Endothelial cell of umbilical vein (primary cell): ENCODE measurements at regions not wholly inside any gene's neighbourhood (a gene's known extent, or its start where the extent isn't known, plus 50 kb on each side); places are given as distances from the start of the nearest gene placed in this dataset.

Experiments
- BruUV-seq: library from RNA; stranded (reverse); fragments of 400-500 nt; replicated peaks from 2 replicates; lab custom pipeline; 2021; lab: Mats Ljungman, UMichigan
- CTCF ChIA-PET: fragments of 300-600, 350-600 bp; sonication (Branson Sonifier 250); formaldehyde crosslinking; loops from one replicate; lab custom pipeline; 2021; ENCODE audit warnings: antibody characterized with exemption, inconsistent platforms; lab: Charles Lee
- POLR2A ChIA-PET: fragments of 300-600, 350-600 bp; sonication (Branson Sonifier 250); formaldehyde crosslinking; loops from one replicate; lab custom pipeline; 2021; ENCODE audit warnings: antibody characterized with exemption, inconsistent platforms; lab: Charles Lee
- DNase-seq: peaks from one replicate; pipeline ENCODE4 v3.0.0-alpha.2; 2011; ENCODE audit warnings: low read depth, low spot score
- FAIRE-seq: peaks from 2 replicates; lab custom pipeline; 2011; peaks lifted over from hg19 to GRCh38; lab: Jason Lieb, UNC
- H2AFZ ChIP-seq: 2 replicates; pipeline ENCODE4 v1.6.0; 2012; ENCODE audit warnings: low read depth, low read length, control low read depth, inconsistent platforms
- H3K27ac ChIP-seq: 2 replicates; pipeline ENCODE4 v1.5.1; 2011; ENCODE audit warnings: low read depth, mild to moderate bottlenecking, control low read depth, low read length, moderate library complexity; ENCODE audit not compliant: insufficient read depth
- H3K27me3 ChIP-seq, 2 experiments: 2 replicates each; pipeline versions ENCODE4 v1.6.0 to v1.6.1; 2011; ENCODE audit warnings: low read length in 2 of 2, mixed read lengths in 1 of 2; ENCODE audit not compliant: control insufficient read depth in 2 of 2, insufficient read depth in 2 of 2
- H3K36me3 ChIP-seq, 2 experiments: 2 replicates in 1 of 2; 3 replicates in 1 of 2; pipeline ENCODE4 v1.5.1; 2011; ENCODE audit warnings: low read length in 2 of 2, mild to moderate bottlenecking in 1 of 2, moderate library complexity in 1 of 2; ENCODE audit not compliant: control insufficient read depth in 2 of 2, insufficient read depth in 2 of 2; ENCODE audit errors: extremely low read depth in 1 of 2
- H3K4me1 ChIP-seq: 3 replicates; pipeline ENCODE4 v1.5.1; 2011; ENCODE audit warnings: mild to moderate bottlenecking, low read length; ENCODE audit not compliant: control insufficient read depth, insufficient read depth; ENCODE audit errors: extremely low read depth
- H3K4me2 ChIP-seq: 2 replicates; pipeline ENCODE4 v1.6.1; 2011; ENCODE audit warnings: low read length, control low read depth, mixed read lengths; ENCODE audit not compliant: insufficient read depth
- H3K4me3 ChIP-seq, 3 experiments: fragments of 200-600 bp in 1 of 3; sonication (generic), shearing (Covaris generic) in 1 of 3; replicated peaks in 1 of 3; 2 replicates each; pipeline ENCODE4 v1.5.1; 2011 to 2016; ENCODE audit warnings: control low read depth in 3 of 3, low read length in 3 of 3, mild to moderate bottlenecking in 2 of 3, inconsistent platforms in 1 of 3, low read depth in 1 of 3, moderate library complexity in 1 of 3; ENCODE audit not compliant: insufficient read depth in 1 of 3
- H3K79me2 ChIP-seq: 2 replicates; pipeline ENCODE4 v1.6.0; 2012; ENCODE audit warnings: low read length, inconsistent platforms; ENCODE audit not compliant: control insufficient read depth, insufficient read depth
- H3K9ac ChIP-seq: replicated peaks from 2 replicates; pipeline ENCODE3; 2011; ENCODE audit warnings: low read length, control low read depth; ENCODE audit not compliant: insufficient read depth; ENCODE audit errors: extremely low read depth
- H3K9me1 ChIP-seq: replicated peaks from 3 replicates; pipeline ENCODE4 v1.6.0; 2011; ENCODE audit warnings: mild to moderate bottlenecking, low read length; ENCODE audit not compliant: control insufficient read depth, insufficient read depth; ENCODE audit errors: extremely low read depth
- H3K9me3 ChIP-seq: replicated peaks from 2 replicates; pipeline ENCODE4 v1.5.1; 2012; ENCODE audit warnings: low read length, inconsistent platforms; ENCODE audit not compliant: control insufficient read depth, insufficient read depth
- H4K20me1 ChIP-seq: replicated peaks from 2 replicates; pipeline ENCODE3; 2011; ENCODE audit warnings: mild to moderate bottlenecking, low read length; ENCODE audit not compliant: control insufficient read depth, insufficient read depth; ENCODE audit errors: extremely low read depth
- CTCF ChIP-seq, 2 donors: IDR thresholded peaks; 1 replicate in 1 of 2; 2 replicates in 1 of 2; pipeline ENCODE4 v1.5.1; 2011; ENCODE audit warnings: low read length in 2 of 2, mild to moderate bottlenecking in 2 of 2, moderate library complexity in 2 of 2, control low read depth in 1 of 2, inconsistent platforms in 1 of 2, low read depth in 1 of 2; ENCODE audit not compliant: insufficient read depth in 1 of 2; ENCODE audit errors: extremely low read depth in 1 of 2
- EZH2 ChIP-seq: IDR thresholded peaks from 2 replicates; pipeline ENCODE4 v1.6.1; 2012; ENCODE audit warnings: borderline replicate concordance, low read depth, mild to moderate bottlenecking, moderate library complexity, low read length, inconsistent platforms; ENCODE audit not compliant: severe bottlenecking
- JUN ChIP-seq: IDR thresholded peaks from 2 replicates; pipeline ENCODE4 v1.6.1; 2011; ENCODE audit warnings: borderline replicate concordance, low read depth; ENCODE audit not compliant: insufficient read length, insufficient read depth
- MAX ChIP-seq: IDR thresholded peaks from 2 replicates; pipeline ENCODE4 v1.6.1; 2011; ENCODE audit not compliant: insufficient read depth, insufficient read length
- MYC ChIP-seq: IDR thresholded peaks from one replicate; pipeline ENCODE4 v1.6.1; 2011; ENCODE audit warnings: mild to moderate bottlenecking, low read depth, low read length
- POLR2A ChIP-seq: IDR thresholded peaks from 2 replicates; pipeline ENCODE4 v1.6.1; 2012; ENCODE audit warnings: low read depth, mild to moderate bottlenecking, control low read depth, low read length
- POLR2AphosphoS5 ChIP-seq: IDR thresholded peaks from 2 replicates; pipeline ENCODE4 v1.6.1; 2012; ENCODE audit warnings: low read depth, mild to moderate bottlenecking, control low read depth, low read length, moderate library complexity; ENCODE audit not compliant: insufficient read depth
- dilution Hi-C: fragments of 300-500 bp; cut with MboI; formaldehyde crosslinking; loops from one replicate; pipeline ENCODE4 v1.15.0; 2019; ENCODE audit warnings: low sequenced_read_pairs; ENCODE audit not compliant: extremely low pct_ligation_motif_present
- intact Hi-C: fragments of 100-400 bp; cut with micrococcal nuclease; formaldehyde crosslinking; loops from one replicate; pipeline ENCODE4 v1.10.0; 2022

GRCh38 chr3:194275721-194276120 is 75.4 kb downstream of the CPN2 start:
- dilution Hi-C loops = no loop called here
- no peak overlapping the region for H3K4me3 ChIP-seq
- H4K20me1 ChIP-seq = no peaks in the 10 kb centered on the region
- H3K27me3 ChIP-seq = no peaks in the 10 kb centered on the region
- no peaks in the 10 kb centered on the region for H3K36me3 ChIP-seq
- H3K9me1 ChIP-seq = no peaks in the 10 kb centered on the region
- TF ChIP-seq JUN (no peak), POLR2AphosphoS5 (no peak), MYC (no peak)
- no peak overlapping the region for H3K4me2 ChIP-seq
- POLR2A ChIA-PET = no interaction called here
- no peaks in the 10 kb centered on the region for H3K9me3 ChIP-seq
- no peaks in the 10 kb centered on the region for H3K79me2 ChIP-seq
- FAIRE-seq (no peak), DNase-seq (no peak)
- BruUV-seq = no TSS peak
- no peak overlapping the region for H3K27ac ChIP-seq
- no peak overlapping the region for H2AFZ ChIP-seq
- H3K4me1 ChIP-seq = peaks cover 28% of the 10 kb centered on the region
- no peak overlapping the region for H3K9ac ChIP-seq
- CTCF ChIA-PET = interaction anchor here (2.3 to 2.6 kb wide), 2 partner anchors 10 to 40 kb away, joined by 7 to 15 read pairs; no protein-coding TSS in a partner anchor
- intact Hi-C loops = no loop called here

- peak overlapping the region; percentile 69 for H2AFZ ChIP-seq
- H3K4me2 ChIP-seq = no peak overlapping the region
- no peak overlapping the region for H3K4me3 ChIP-seq
- no peak for TF ChIP-seq POLR2AphosphoS5
- no peak for TF ChIP-seq JUN
- no peak for TF ChIP-seq POLR2A
- no peak for TF ChIP-seq MYC
- TF ChIP-seq EZH2 = no peak
- TF ChIP-seq CTCF (IDR thresholded peaks at IDR 0.05; ENCODE audit: extremely low read depth in 1 of 2, insufficient read depth in 1 of 2, low read depth in 1 of 2, low read length in 2 of 2) = no peak
- no peak for TF ChIP-seq MAX
- DNase-seq (no peak), FAIRE-seq (peak; percentile 4)
- H3K9me3 ChIP-seq = no peaks in the 10 kb centered on the region
- H3K4me1 ChIP-seq = peaks cover 18% of the 10 kb centered on the region
- no peak overlapping the region for H3K9ac ChIP-seq
- no peaks in the 10 kb centered on the region for H4K20me1 ChIP-seq
- dilution Hi-C loops = no loop called here
- BruUV-seq = no TSS peak
- H3K79me2 ChIP-seq = no peaks in the 10 kb centered on the region
- intact Hi-C loops = no loop called here
- no peaks in the 10 kb centered on the region for H3K9me1 ChIP-seq
- H3K27ac ChIP-seq = no peak overlapping the region
- ChIA-PET POLR2A (no interaction called here), CTCF (interaction anchor here (1.3 kb wide), 1 partner anchor 7 kb away, joined by 3 read pairs; no protein-coding TSS in a partner anchor)
- no peaks in the 10 kb centered on the region for H3K36me3 ChIP-seq
- H3K27me3 ChIP-seq = no peaks in the 10 kb centered on the region
Measured at GRCh38 chr3:194276768-194277103, 74.4 kb downstream of the CPN2 start.
